Small intestine (tissue), 7 donors: ENCODE measurements at regions not wholly inside any gene's neighbourhood (a gene's known extent, or its start where the extent isn't known, plus 50 kb on each side); places are given as distances from the start of the nearest gene placed in this dataset.
"Not testable (repeated sequence)": the region's sequence is repeated elsewhere in the genome, so short reads cannot be mapped to it uniquely, and the experiment has no call there.

Experiments
- DNase-seq, 2 donors: peaks; one replicate each; pipeline versions ENCODE4 v3.0.0 to v3.0.0-alpha.2; 2013
- FAIRE-seq: peaks from 2 replicates; lab custom pipeline; 2012; peaks lifted over from hg19 to GRCh38; lab: Jason Lieb, UNC
- H3K27ac ChIP-seq, 3 donors: one replicate each; pipeline ENCODE4 v1.5.1; 2013; ENCODE audit warnings: low read length in 2 of 3, mild to moderate bottlenecking in 2 of 3, control low read depth in 1 of 3, inconsistent platforms in 1 of 3, low read depth in 1 of 3, moderate library complexity in 1 of 3
- H3K27me3 ChIP-seq, 3 donors: one replicate each; pipeline ENCODE4 v1.6.1; 2013; ENCODE audit warnings: low read length in 3 of 3, inconsistent platforms in 1 of 3; ENCODE audit not compliant: control insufficient read depth in 3 of 3, insufficient read depth in 3 of 3
- H3K36me3 ChIP-seq, 3 donors: one replicate each; pipeline ENCODE4 v1.6.1; 2013; ENCODE audit warnings: low read length in 3 of 3, inconsistent platforms in 1 of 3, low read depth in 1 of 3, mild to moderate bottlenecking in 1 of 3, moderate library complexity in 1 of 3; ENCODE audit not compliant: control insufficient read depth in 3 of 3, insufficient read depth in 2 of 3
- H3K4me1 ChIP-seq, 3 donors: one replicate each; pipeline ENCODE4 v1.6.1; 2013; ENCODE audit warnings: low read length in 2 of 3, inconsistent platforms in 1 of 3, low read depth in 1 of 3, mild to moderate bottlenecking in 1 of 3, moderate library complexity in 1 of 3; ENCODE audit not compliant: control insufficient read depth in 3 of 3, insufficient read depth in 2 of 3
- H3K4me3 ChIP-seq, 3 donors: one replicate each; pipeline ENCODE4 v1.5.1; 2013; ENCODE audit warnings: low read length in 3 of 3, control low read depth in 1 of 3, inconsistent platforms in 1 of 3, low read depth in 1 of 3, mild to moderate bottlenecking in 1 of 3, moderate library complexity in 1 of 3
- H3K9me3 ChIP-seq, 2 donors: one replicate each; pipeline ENCODE4 v1.6.1; 2013; ENCODE audit warnings: low read depth in 1 of 2, low read length in 1 of 2; ENCODE audit not compliant: control insufficient read depth in 2 of 2, insufficient read depth in 1 of 2
- WGBS, 3 donors: extraction: QIAGEN DNeasy Blood & Tissue Kit; methylation state at CpG; one replicate each; pipeline ENCODE4 v1.1.7; 2013; 5-methylcytosine and 5-hydroxymethylcytosine counted together
- donor health status: healthy with polysubstance abuse.
- donor health status: control.
- donor health status: control.
- donor health status: Bipolar disorder and iron deficiency.
- donor health status: healthy.

DNA sequence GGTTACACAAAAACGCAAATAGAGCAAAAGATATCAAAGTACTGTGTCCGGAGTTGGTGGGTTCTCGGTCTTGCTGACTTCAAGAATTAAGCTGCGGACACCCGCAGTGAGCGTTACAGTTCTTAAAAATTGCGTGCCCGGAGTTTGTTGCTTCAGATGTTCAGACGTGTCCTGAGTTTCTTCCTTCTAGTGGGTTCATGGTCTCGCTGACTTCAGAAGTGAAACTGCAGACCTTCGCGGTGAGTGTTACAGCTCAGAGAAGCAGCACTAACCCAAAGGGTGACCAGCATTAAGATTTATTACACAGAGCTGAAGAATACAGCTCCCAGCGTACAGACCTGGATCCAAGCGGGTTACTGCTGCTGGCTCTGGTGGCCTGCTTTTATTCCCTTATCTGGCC lies 125.7 kb upstream of the TWIST2 start:
- WGBS, 3 donors = 94 to 95% (median 94%) methylated on average over 14 of the region's 14 CpGs
- Histone ChIP-seq H3K9me3 (no peaks in the 10 kb centered on the region), H3K36me3 (no peaks in the 10 kb centered on the region), H3K27me3 (peaks cover 0 to 5% (median 0%) of the 10 kb centered on the region in 3 donors), H3K27ac (no peak overlapping the region), H3K4me3 (no peak overlapping the region), H3K4me1 (no peaks in the 10 kb centered on the region)
- FAIRE-seq = no peak
- DNase-seq = no peak

DNA sequence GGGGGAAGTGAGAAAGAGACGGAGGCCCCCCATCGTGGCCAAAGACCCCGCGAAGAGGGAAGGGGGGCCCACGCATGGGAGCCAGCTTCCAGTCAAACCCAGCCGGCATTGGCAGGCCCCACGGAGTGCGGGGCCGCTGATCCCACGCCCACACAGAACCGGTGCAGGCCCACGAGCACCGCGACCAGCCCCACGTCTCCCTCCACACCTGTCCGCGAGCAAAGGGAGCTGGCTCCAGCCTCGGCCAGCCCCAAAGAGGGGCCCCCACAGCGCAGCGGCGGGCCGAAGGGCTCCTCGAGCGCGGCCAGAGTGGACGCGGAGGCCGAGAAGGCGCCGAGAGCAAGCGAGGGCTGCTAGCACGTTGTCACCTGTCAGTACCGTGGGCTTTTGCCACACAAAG lies 125.0 kb upstream of the TWIST2 start:
- DNase-seq = no peak
- Histone ChIP-seq H3K27me3 (peaks cover 0 to 5% (median 0%) of the 10 kb centered on the region in 3 donors), H3K4me3 (no peak overlapping the region), H3K4me1 (no peaks in the 10 kb centered on the region), H3K27ac (no peak overlapping the region), H3K36me3 (no peaks in the 10 kb centered on the region), H3K9me3 (no peaks in the 10 kb centered on the region)
- 89 to 93% (median 92%) methylated on average over 27 to 33 of the region's 33 CpGs for WGBS, 3 donors
- no peak for FAIRE-seq

GRCh38 chr2:238723740-238724320 lies 124.1 kb upstream of the TWIST2 start:
- H3K36me3 ChIP-seq, H3K27me3 ChIP-seq, DNase-seq, H3K9me3 ChIP-seq, H3K4me1 ChIP-seq, FAIRE-seq, H3K27ac ChIP-seq, H3K4me3 ChIP-seq: not testable (repeated sequence)
- 62 to 74% (median 70%) methylated on average over 8 of the region's 8 CpGs for WGBS, 3 donors

- H3K36me3 ChIP-seq = no peaks in the 10 kb centered on the region
- H3K4me1 ChIP-seq = peaks cover 0 to 3% (median 0%) of the 10 kb centered on the region in 3 donors
- DNase-seq (no peak), FAIRE-seq (no peak)
- no peaks in the 10 kb centered on the region for H3K9me3 ChIP-seq
- peak overlapping the region in 1 of 3 donors; percentile 45 for H3K27ac ChIP-seq
- peaks cover 0 to 5% (median 0%) of the 10 kb centered on the region in 3 donors for H3K27me3 ChIP-seq
- 69 to 82% (median 75%) methylated on average over 8 of the region's 8 CpGs for WGBS, 3 donors
- H3K4me3 ChIP-seq = no peak overlapping the region
These were observed 123.2 kb upstream of the TWIST2 start for GRCh38 chr2:238724728-238725127.

DNA sequence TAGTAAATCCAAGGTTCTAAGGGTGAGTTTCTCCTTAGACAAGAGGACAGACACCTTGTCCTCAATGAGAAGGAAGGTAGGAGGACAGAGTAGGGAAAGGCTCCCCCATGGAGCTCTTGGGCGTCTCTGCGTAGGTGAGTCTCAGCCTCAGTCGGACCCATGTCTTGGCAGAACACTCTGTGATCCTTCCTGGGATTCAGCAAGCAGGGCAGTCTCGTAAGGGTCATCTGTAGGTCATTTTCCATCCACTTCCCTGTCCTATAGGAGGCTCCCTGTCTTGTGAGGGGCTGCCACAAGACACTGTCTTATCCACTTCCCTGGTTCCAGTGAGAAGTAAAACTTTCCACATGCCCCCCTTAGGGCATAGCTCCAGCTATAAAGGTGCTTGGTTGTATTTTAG lies 122.6 kb upstream of the TWIST2 start:
- Histone ChIP-seq H3K27ac (peak overlapping the region in 1 of 3 donors; percentile 45), H3K4me1 (peaks cover 0 to 3% (median 0%) of the 10 kb centered on the region in 3 donors), H3K27me3 (peaks cover 0 to 5% (median 0%) of the 10 kb centered on the region in 3 donors), H3K4me3 (no peak overlapping the region), H3K9me3 (no peaks in the 10 kb centered on the region), H3K36me3 (no peaks in the 10 kb centered on the region)
- DNase-seq (no peak), FAIRE-seq (no peak)
- WGBS, 3 donors = 76 to 81% (median 76%) methylated on average over 4 of the region's 4 CpGs

DNA sequence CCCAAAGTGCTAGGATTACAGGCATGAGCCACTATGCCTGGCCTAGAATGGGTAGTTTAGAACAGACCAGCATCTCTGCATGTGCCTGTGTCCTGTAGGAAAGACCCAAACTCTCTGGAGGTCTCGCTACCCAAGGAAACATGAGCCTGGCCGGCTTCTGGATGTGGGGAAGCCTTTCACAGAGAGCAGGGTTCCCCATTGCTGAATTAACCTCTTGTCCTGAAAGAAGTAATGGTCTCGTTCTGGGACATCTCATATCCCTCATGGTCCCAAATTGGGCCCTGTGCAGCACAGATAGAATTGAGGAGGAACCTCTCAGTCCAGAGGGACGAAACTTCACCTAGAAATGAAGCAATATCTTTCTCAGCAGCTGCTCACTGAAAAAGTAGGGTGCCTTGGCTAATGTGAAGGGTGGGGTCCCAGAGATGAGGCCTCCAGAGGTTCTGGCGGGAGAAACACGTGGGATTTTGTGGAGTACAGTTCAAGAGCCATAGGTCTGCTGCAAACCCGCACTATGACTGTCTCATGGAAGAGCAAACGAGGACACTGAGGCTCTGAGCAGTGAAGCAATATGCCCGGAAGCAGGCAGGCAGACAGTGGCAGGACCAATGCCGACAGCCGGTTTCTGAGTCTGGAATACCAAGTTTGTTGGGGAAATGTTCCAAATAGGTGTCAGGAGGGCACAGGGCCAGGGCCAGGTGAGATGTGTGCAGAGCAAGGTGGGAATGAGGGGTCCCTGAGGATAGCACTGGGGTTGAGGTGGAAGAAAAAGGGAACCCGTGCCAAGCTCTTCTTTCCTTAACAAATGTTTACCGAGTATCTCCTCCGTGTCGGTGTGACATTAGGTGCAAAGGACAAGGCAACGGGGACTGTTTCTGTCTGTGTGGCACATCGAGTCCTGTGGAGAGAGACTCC lies 121.0 kb upstream of the TWIST2 start:
- H3K4me3 ChIP-seq = no peak overlapping the region
- peak overlapping the region in 2 of 3 donors; percentile 10 to 81 for H3K27ac ChIP-seq
- 67 to 79% (median 72%) methylated on average over 17 of the region's 17 CpGs for WGBS, 3 donors
- peaks cover 0 to 3% (median 0%) of the 10 kb centered on the region in 3 donors for H3K4me1 ChIP-seq
- FAIRE-seq = no peak
- peaks cover 0 to 5% (median 0%) of the 10 kb centered on the region in 3 donors for H3K27me3 ChIP-seq
- no peak for DNase-seq
- H3K9me3 ChIP-seq = no peaks in the 10 kb centered on the region
- H3K36me3 ChIP-seq = no peaks in the 10 kb centered on the region

DNA sequence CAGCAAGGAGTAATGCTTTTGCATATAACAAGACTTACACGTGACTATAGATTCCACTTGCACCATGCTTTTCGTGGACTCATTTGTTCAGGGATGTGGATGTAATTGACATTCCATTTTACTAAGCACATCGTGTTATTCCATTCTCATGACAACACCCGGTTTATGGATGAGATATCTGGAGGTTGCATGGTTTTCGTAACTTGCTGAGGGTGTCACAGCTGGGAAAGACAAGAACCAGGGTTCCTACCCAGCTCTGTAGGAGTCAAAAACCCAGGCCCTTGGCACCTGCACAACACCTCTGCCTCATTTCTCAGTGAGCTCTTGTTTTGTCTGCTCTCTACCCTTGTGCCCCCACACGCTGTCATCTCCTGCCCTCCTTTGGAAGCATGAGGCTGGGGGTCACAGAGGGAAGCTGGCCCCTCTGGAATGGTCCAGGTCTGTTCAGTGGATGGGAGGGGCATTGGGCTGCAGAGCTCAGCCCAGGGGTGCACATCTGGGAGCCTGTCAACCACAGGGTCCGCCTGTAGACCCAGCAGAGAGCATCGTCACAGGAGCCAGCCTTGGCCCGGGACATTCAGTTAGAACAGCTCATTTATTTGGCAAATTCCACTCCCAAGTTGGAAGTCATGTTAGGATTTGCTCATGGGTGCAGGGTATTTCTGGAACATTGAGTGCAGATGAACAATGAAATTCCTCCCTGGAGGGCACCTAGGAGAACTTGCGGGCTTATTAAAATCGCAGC lies 120.1 kb upstream of the TWIST2 start:
- FAIRE-seq (no peak), DNase-seq (no peak)
- 66 to 77% (median 70%) methylated on average over 11 of the region's 11 CpGs for whole genome bisulfite sequencing, 3 donors
- Histone ChIP-seq H3K27ac (peak overlapping the region in 2 of 3 donors; percentile 59 to 81), H3K4me1 (peaks cover 0 to 3% (median 0%) of the 10 kb centered on the region in 3 donors), H3K36me3 (no peaks in the 10 kb centered on the region), H3K27me3 (peaks cover 0 to 5% (median 0%) of the 10 kb centered on the region in 3 donors), H3K4me3 (no peak overlapping the region), H3K9me3 (no peaks in the 10 kb centered on the region)
